ENCODE measurements at regions not wholly inside any gene's neighbourhood (a gene's known extent, or its start where the extent isn't known, plus 50 kb on each side); places are given as distances from the start of the nearest gene placed in this dataset.

- no peak for DNase-seq (ENCODE audit: low read depth, low spot score)
These were observed 253.4 kb downstream of the GXYLT1 start for GRCh38 chr12:41891226-41891625.

GRCh38 chr12:41888285-41888684 lies 256.4 kb downstream of the GXYLT1 start:
- DNase-seq (ENCODE audit: low read depth, low spot score) = no peak

GRCh38 chr12:41881891-41882805 lies 262.5 kb downstream of the GXYLT1 start:
- DNase-seq (ENCODE audit: low read depth, low spot score) = no peak

- no peak for DNase-seq (ENCODE audit: low read depth, low spot score)
These were observed 275.2 kb downstream of the GXYLT1 start for GRCh38 chr12:41869432-41869831.

- DNase-seq (ENCODE audit: low read depth, low spot score) = no peak
These were observed 277.7 kb downstream of the GXYLT1 start for GRCh38 chr12:41866878-41867430.

GRCh38 chr12:41856228-41856627 lies 288.4 kb downstream of the GXYLT1 start:
- no peak for DNase-seq (ENCODE audit: low read depth, low spot score)

- DNase-seq (ENCODE audit: low read depth, low spot score) = no peak
These were observed 294.6 kb downstream of the GXYLT1 start for GRCh38 chr12:41850046-41850445.

- no peak for DNase-seq (ENCODE audit: low read depth, low spot score)
These were observed 298.0 kb downstream of the GXYLT1 start for GRCh38 chr12:41846718-41847117.

GRCh38 chr12:41836416-41836815 lies 308.3 kb downstream of the GXYLT1 start:
- no peak for DNase-seq (ENCODE audit: low read depth, low spot score)

GRCh38 chr12:41835556-41835955 lies 309.1 kb downstream of the GXYLT1 start:
- no peak for DNase-seq (ENCODE audit: low read depth, low spot score)

- no peak for DNase-seq (ENCODE audit: low read depth, low spot score)
These were observed 324.7 kb downstream of the GXYLT1 start for GRCh38 chr12:41819948-41820347.

GRCh38 chr12:41804026-41804425 lies 340.6 kb downstream of the GXYLT1 start:
- DNase-seq (ENCODE audit: low read depth, low spot score) = no peak

- DNase-seq (ENCODE audit: low read depth, low spot score) = no peak
These were observed 341.9 kb downstream of the GXYLT1 start for GRCh38 chr12:41802803-41803202.

- DNase-seq (ENCODE audit: low read depth, low spot score) = no peak
These were observed 343.4 kb downstream of the GXYLT1 start for GRCh38 chr12:41801261-41801660.

- DNase-seq (ENCODE audit: low read depth, low spot score) = no peak
These were observed 345.0 kb downstream of the GXYLT1 start for GRCh38 chr12:41799671-41800070.

GRCh38 chr12:41795910-41796309 lies 348.8 kb downstream of the GXYLT1 start:
- no peak for DNase-seq (ENCODE audit: low read depth, low spot score)

- DNase-seq (ENCODE audit: low read depth, low spot score) = no peak
These were observed 349.5 kb downstream of the GXYLT1 start for GRCh38 chr12:41795051-41795600.

- DNase-seq (ENCODE audit: low read depth, low spot score) = no peak
These were observed 350.3 kb downstream of the GXYLT1 start for GRCh38 chr12:41794336-41794735.

- DNase-seq (ENCODE audit: low read depth, low spot score) = no peak
These were observed 359.7 kb downstream of the GXYLT1 start for GRCh38 chr12:41784957-41785356.

GRCh38 chr12:41778934-41779333 lies 365.7 kb downstream of the GXYLT1 start:
- DNase-seq (ENCODE audit: low read depth, low spot score) = no peak

GRCh38 chr12:41777064-41777790 lies 367.4 kb downstream of the GXYLT1 start:
- DNase-seq (ENCODE audit: low read depth, low spot score) = no peak

- no peak for DNase-seq (ENCODE audit: low read depth, low spot score)
These were observed 372.2 kb downstream of the GXYLT1 start for GRCh38 chr12:41772478-41772877.

Data from activated CD4-positive, CD25-positive, alpha-beta regulatory T cell treated with anti-CD3 and anti-CD28 coated beads, Interleukin-2, amount 50 U/mL, for 16 hours (primary cell).